Endothelial cell of umbilical vein (primary cell): ENCODE measurements at regions not wholly inside any gene's neighbourhood (a gene's known extent, or its start where the extent isn't known, plus 50 kb on each side); places are given as distances from the start of the nearest gene placed in this dataset.

Experiments
- BruUV-seq: library from RNA; stranded (reverse); fragments of 400-500 nt; replicated peaks from 2 replicates; lab custom pipeline; 2021; lab: Mats Ljungman, UMichigan
- CTCF ChIA-PET: fragments of 300-600, 350-600 bp; sonication (Branson Sonifier 250); formaldehyde crosslinking; loops from one replicate; lab custom pipeline; 2021; ENCODE audit warnings: antibody characterized with exemption, inconsistent platforms; lab: Charles Lee
- POLR2A ChIA-PET: fragments of 300-600, 350-600 bp; sonication (Branson Sonifier 250); formaldehyde crosslinking; loops from one replicate; lab custom pipeline; 2021; ENCODE audit warnings: antibody characterized with exemption, inconsistent platforms; lab: Charles Lee
- DNase-seq: peaks from one replicate; pipeline ENCODE4 v3.0.0-alpha.2; 2011; ENCODE audit warnings: low read depth, low spot score
- FAIRE-seq: peaks from 2 replicates; lab custom pipeline; 2011; peaks lifted over from hg19 to GRCh38; lab: Jason Lieb, UNC
- H2AFZ ChIP-seq: 2 replicates; pipeline ENCODE4 v1.6.0; 2012; ENCODE audit warnings: low read depth, low read length, control low read depth, inconsistent platforms
- H3K27ac ChIP-seq: 2 replicates; pipeline ENCODE4 v1.5.1; 2011; ENCODE audit warnings: low read depth, mild to moderate bottlenecking, control low read depth, low read length, moderate library complexity; ENCODE audit not compliant: insufficient read depth
- H3K27me3 ChIP-seq, 2 experiments: 2 replicates each; pipeline versions ENCODE4 v1.6.0 to v1.6.1; 2011; ENCODE audit warnings: low read length in 2 of 2, mixed read lengths in 1 of 2; ENCODE audit not compliant: control insufficient read depth in 2 of 2, insufficient read depth in 2 of 2
- H3K36me3 ChIP-seq, 2 experiments: 2 replicates in 1 of 2; 3 replicates in 1 of 2; pipeline ENCODE4 v1.5.1; 2011; ENCODE audit warnings: low read length in 2 of 2, mild to moderate bottlenecking in 1 of 2, moderate library complexity in 1 of 2; ENCODE audit not compliant: control insufficient read depth in 2 of 2, insufficient read depth in 2 of 2; ENCODE audit errors: extremely low read depth in 1 of 2
- H3K4me1 ChIP-seq: 3 replicates; pipeline ENCODE4 v1.5.1; 2011; ENCODE audit warnings: mild to moderate bottlenecking, low read length; ENCODE audit not compliant: control insufficient read depth, insufficient read depth; ENCODE audit errors: extremely low read depth
- H3K4me2 ChIP-seq: 2 replicates; pipeline ENCODE4 v1.6.1; 2011; ENCODE audit warnings: low read length, control low read depth, mixed read lengths; ENCODE audit not compliant: insufficient read depth
- H3K4me3 ChIP-seq, 3 experiments: fragments of 200-600 bp in 1 of 3; sonication (generic), shearing (Covaris generic) in 1 of 3; replicated peaks in 1 of 3; 2 replicates each; pipeline ENCODE4 v1.5.1; 2011 to 2016; ENCODE audit warnings: control low read depth in 3 of 3, low read length in 3 of 3, mild to moderate bottlenecking in 2 of 3, inconsistent platforms in 1 of 3, low read depth in 1 of 3, moderate library complexity in 1 of 3; ENCODE audit not compliant: insufficient read depth in 1 of 3
- H3K79me2 ChIP-seq: 2 replicates; pipeline ENCODE4 v1.6.0; 2012; ENCODE audit warnings: low read length, inconsistent platforms; ENCODE audit not compliant: control insufficient read depth, insufficient read depth
- H3K9ac ChIP-seq: replicated peaks from 2 replicates; pipeline ENCODE3; 2011; ENCODE audit warnings: low read length, control low read depth; ENCODE audit not compliant: insufficient read depth; ENCODE audit errors: extremely low read depth
- H3K9me1 ChIP-seq: replicated peaks from 3 replicates; pipeline ENCODE4 v1.6.0; 2011; ENCODE audit warnings: mild to moderate bottlenecking, low read length; ENCODE audit not compliant: control insufficient read depth, insufficient read depth; ENCODE audit errors: extremely low read depth
- H3K9me3 ChIP-seq: replicated peaks from 2 replicates; pipeline ENCODE4 v1.5.1; 2012; ENCODE audit warnings: low read length, inconsistent platforms; ENCODE audit not compliant: control insufficient read depth, insufficient read depth
- H4K20me1 ChIP-seq: replicated peaks from 2 replicates; pipeline ENCODE3; 2011; ENCODE audit warnings: mild to moderate bottlenecking, low read length; ENCODE audit not compliant: control insufficient read depth, insufficient read depth; ENCODE audit errors: extremely low read depth
- EZH2 ChIP-seq: IDR thresholded peaks from 2 replicates; pipeline ENCODE4 v1.6.1; 2012; ENCODE audit warnings: borderline replicate concordance, low read depth, mild to moderate bottlenecking, moderate library complexity, low read length, inconsistent platforms; ENCODE audit not compliant: severe bottlenecking
- FOS ChIP-seq: IDR thresholded peaks from 2 replicates; pipeline ENCODE4 v1.6.1; 2011; ENCODE audit warnings: mild to moderate bottlenecking, low read length, moderate library complexity, borderline replicate concordance; ENCODE audit not compliant: insufficient read depth
- GATA2 ChIP-seq: IDR thresholded peaks from 2 replicates; pipeline ENCODE4 v1.7.0; 2011; ENCODE audit warnings: low read depth, mild to moderate bottlenecking, moderate library complexity, mixed read lengths, low read length; ENCODE audit not compliant: insufficient read length, insufficient read depth
- JUN ChIP-seq: IDR thresholded peaks from 2 replicates; pipeline ENCODE4 v1.6.1; 2011; ENCODE audit warnings: borderline replicate concordance, low read depth; ENCODE audit not compliant: insufficient read length, insufficient read depth
- MYC ChIP-seq: IDR thresholded peaks from one replicate; pipeline ENCODE4 v1.6.1; 2011; ENCODE audit warnings: mild to moderate bottlenecking, low read depth, low read length
- POLR2A ChIP-seq: IDR thresholded peaks from 2 replicates; pipeline ENCODE4 v1.6.1; 2012; ENCODE audit warnings: low read depth, mild to moderate bottlenecking, control low read depth, low read length
- POLR2AphosphoS5 ChIP-seq: IDR thresholded peaks from 2 replicates; pipeline ENCODE4 v1.6.1; 2012; ENCODE audit warnings: low read depth, mild to moderate bottlenecking, control low read depth, low read length, moderate library complexity; ENCODE audit not compliant: insufficient read depth
- dilution Hi-C: fragments of 300-500 bp; cut with MboI; formaldehyde crosslinking; loops from one replicate; pipeline ENCODE4 v1.15.0; 2019; ENCODE audit warnings: low sequenced_read_pairs; ENCODE audit not compliant: extremely low pct_ligation_motif_present
- intact Hi-C: fragments of 100-400 bp; cut with micrococcal nuclease; formaldehyde crosslinking; loops from one replicate; pipeline ENCODE4 v1.10.0; 2022
- TF ChIP-seq, protein P1 (sequence below), 2 donors: IDR thresholded peaks; 1 replicate in 1 of 2; 2 replicates in 1 of 2; pipeline ENCODE4 v1.5.1; 2011; ENCODE audit warnings: low read length in 2 of 2, mild to moderate bottlenecking in 2 of 2, moderate library complexity in 2 of 2, control low read depth in 1 of 2, inconsistent platforms in 1 of 2, low read depth in 1 of 2; ENCODE audit not compliant: insufficient read depth in 1 of 2; ENCODE audit errors: extremely low read depth in 1 of 2
- TF ChIP-seq, protein P2 (sequence below): IDR thresholded peaks from 2 replicates; pipeline ENCODE4 v1.6.1; 2011; ENCODE audit not compliant: insufficient read depth, insufficient read length

DNA sequence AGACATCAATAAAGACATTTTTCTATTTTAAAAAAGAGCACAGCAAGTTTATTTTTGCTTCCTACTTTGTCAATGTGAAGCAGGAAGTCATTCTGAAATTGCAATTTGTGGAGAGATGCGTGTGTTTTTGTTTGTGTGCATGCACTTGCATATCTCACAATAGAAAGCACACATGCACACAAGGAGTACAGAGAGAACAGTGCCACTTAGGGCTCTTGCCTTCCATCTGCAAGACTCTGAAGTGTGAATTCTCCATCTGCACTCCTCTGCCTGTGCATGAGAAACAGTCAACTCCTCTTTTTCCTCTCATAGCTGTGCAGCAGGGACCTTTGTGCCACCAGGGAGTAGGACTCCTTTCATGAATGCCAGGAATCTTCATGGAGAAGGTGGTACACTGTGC is 316.3 kb upstream of the CNR1 start:
- Histone ChIP-seq H3K79me2 (no peaks in the 10 kb centered on the region), H3K4me3 (no peak overlapping the region), H3K27ac (no peak overlapping the region), H2AFZ (no peak overlapping the region), H3K4me2 (no peak overlapping the region), H3K36me3 (no peaks in the 10 kb centered on the region), H4K20me1 (no peaks in the 10 kb centered on the region), H3K4me1 (no peaks in the 10 kb centered on the region), H3K9me1 (no peaks in the 10 kb centered on the region), H3K27me3 (no peaks in the 10 kb centered on the region), H3K9me3 (no peaks in the 10 kb centered on the region), H3K9ac (no peak overlapping the region)
- BruUV-seq: no TSS peak
- DNase-seq (no peak), FAIRE-seq (no peak)
- dilution Hi-C loops (no loop called here), intact Hi-C loops (no loop called here)
- POLR2A ChIA-PET: no interaction called here
- TF ChIP-seq MYC (no peak), JUN (no peak), POLR2A (no peak), GATA2 (no peak)
- TF ChIP-seq, protein P1, sequence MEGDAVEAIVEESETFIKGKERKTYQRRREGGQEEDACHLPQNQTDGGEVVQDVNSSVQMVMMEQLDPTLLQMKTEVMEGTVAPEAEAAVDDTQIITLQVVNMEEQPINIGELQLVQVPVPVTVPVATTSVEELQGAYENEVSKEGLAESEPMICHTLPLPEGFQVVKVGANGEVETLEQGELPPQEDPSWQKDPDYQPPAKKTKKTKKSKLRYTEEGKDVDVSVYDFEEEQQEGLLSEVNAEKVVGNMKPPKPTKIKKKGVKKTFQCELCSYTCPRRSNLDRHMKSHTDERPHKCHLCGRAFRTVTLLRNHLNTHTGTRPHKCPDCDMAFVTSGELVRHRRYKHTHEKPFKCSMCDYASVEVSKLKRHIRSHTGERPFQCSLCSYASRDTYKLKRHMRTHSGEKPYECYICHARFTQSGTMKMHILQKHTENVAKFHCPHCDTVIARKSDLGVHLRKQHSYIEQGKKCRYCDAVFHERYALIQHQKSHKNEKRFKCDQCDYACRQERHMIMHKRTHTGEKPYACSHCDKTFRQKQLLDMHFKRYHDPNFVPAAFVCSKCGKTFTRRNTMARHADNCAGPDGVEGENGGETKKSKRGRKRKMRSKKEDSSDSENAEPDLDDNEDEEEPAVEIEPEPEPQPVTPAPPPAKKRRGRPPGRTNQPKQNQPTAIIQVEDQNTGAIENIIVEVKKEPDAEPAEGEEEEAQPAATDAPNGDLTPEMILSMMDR (IDR thresholded peaks at IDR 0.05; ENCODE audit: extremely low read depth in 1 of 2, insufficient read depth in 1 of 2, low read depth in 1 of 2, low read length in 2 of 2): no peak
- CTCF ChIA-PET: interaction anchor here (1.7 kb wide), 1 partner anchor 10 kb away, joined by 5 read pairs; no protein-coding TSS in a partner anchor

DNA sequence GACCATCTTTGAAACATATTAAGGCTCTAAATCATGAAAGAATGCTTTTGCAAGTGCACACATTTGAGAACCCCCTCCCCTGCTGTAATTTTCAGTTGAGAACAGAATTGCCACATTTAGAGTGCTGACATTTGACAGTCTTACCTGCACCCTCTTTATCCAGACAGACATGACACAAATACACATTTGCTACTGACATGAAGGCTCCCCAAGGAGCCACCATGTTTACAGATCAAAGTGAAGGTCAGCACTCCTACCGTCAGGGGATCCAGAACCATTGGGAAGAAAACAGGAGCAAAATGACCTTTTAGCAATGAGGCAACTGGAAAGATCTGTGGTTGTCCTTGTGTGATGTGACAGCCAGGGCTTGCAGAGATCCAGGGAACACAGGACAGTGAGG is 315.4 kb upstream of the CNR1 start:
- Histone ChIP-seq H3K9ac (no peak overlapping the region), H4K20me1 (no peaks in the 10 kb centered on the region), H3K9me1 (no peaks in the 10 kb centered on the region), H3K9me3 (no peaks in the 10 kb centered on the region), H3K4me1 (no peaks in the 10 kb centered on the region), H3K4me3 (no peak overlapping the region), H3K27me3 (no peaks in the 10 kb centered on the region), H2AFZ (no peak overlapping the region), H3K4me2 (no peak overlapping the region), H3K79me2 (no peaks in the 10 kb centered on the region), H3K36me3 (no peaks in the 10 kb centered on the region), H3K27ac (no peak overlapping the region)
- dilution Hi-C loops (no loop called here), intact Hi-C loops (no loop called here)
- CTCF ChIA-PET: no interaction called here
- TF ChIP-seq EZH2 (no peak), FOS (no peak), POLR2AphosphoS5 (no peak), JUN (no peak), POLR2A (no peak), GATA2 (no peak), MYC (no peak)
- TF ChIP-seq, protein P2, sequence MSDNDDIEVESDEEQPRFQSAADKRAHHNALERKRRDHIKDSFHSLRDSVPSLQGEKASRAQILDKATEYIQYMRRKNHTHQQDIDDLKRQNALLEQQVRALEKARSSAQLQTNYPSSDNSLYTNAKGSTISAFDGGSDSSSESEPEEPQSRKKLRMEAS: no peak
- BruUV-seq: no TSS peak
- POLR2A ChIA-PET: no interaction called here
- no peak for FAIRE-seq
- DNase-seq: no peak
